ENCODE measurements at regions not wholly inside any gene's neighbourhood (a gene's known extent, or its start where the extent isn't known, plus 50 kb on each side); places are given as distances from the start of the nearest gene placed in this dataset.
"Not testable (repeated sequence)": the region's sequence is repeated elsewhere in the genome, so short reads cannot be mapped to it uniquely, and the experiment has no call there.

DNA sequence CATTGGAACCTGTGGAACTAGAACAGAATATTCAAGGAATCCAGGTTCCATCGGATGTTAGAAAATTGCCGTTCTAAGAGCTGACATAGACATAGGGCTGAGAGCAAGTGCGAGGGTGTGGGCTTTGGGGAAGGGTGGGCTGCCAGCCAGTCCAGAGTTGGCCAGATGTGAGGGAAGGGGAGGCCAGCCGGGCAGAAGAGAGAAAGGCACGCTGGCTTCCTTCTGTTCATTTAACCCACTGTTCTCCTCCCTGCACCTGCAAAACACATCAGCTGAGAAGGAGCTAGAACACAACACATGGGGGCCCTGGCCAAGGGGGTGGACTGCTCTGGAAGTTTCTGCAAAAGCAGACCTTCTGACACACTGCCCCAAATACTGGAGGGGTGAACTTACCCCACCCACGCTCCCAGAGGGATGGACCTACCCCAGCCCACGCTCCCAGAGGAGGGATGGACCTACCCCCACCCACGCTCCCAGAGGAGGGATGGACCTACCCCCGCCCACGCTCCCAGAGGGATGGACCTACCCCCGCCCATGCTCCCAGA is 98.0 kb downstream of the SHANK2 start:
- Histone ChIP-seq H3K27me3 (ENCODE audit: control insufficient read depth, insufficient read depth, low read length) (no peaks in the 10 kb centered on the region), H3K9me3 (ENCODE audit: control insufficient read depth, insufficient read depth, low read length) (no peaks in the 10 kb centered on the region), H3K4me3 (ENCODE audit: low read length) (no peak overlapping the region), H3K27ac (ENCODE audit: low read length) (no peak overlapping the region), H3K4me1 (ENCODE audit: control insufficient read depth, insufficient read depth, low read length) (no peaks in the 10 kb centered on the region), H3K36me3 (ENCODE audit: control insufficient read depth, insufficient read depth, low read length) (no peaks in the 10 kb centered on the region)
- no peak for DNase-seq (ENCODE audit: low read depth, low spot score)
- no CpG with 5 or more reads among the region's 11 CpGs for WGBS (ENCODE audit: insufficient coverage, insufficient read length)

DNA sequence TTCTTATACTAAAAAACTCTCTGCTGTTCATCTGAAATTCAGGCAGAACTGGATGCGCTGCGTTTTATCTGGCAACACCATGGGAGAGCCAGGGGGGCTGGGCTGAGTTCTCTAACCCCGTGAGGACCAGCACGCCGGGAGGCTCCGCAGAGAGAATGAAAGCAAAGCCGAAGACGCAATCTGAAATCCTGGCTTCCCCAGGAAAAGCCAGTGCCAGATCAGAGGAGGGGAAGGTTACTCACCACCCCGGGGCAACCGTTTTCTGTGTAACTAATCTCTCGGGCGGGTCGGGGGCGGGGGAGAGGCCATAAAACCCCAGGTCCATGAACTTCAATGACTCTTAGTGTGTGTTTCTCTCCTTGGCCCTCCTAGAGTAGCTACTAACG is 99.4 kb downstream of the SHANK2 start:
- no peaks in the 10 kb centered on the region for H3K36me3 ChIP-seq (ENCODE audit: control insufficient read depth, insufficient read depth, low read length)
- H3K9me3 ChIP-seq (ENCODE audit: control insufficient read depth, insufficient read depth, low read length), result no peaks in the 10 kb centered on the region
- no peak for DNase-seq (ENCODE audit: low read depth, low spot score)
- H3K4me1 ChIP-seq (ENCODE audit: control insufficient read depth, insufficient read depth, low read length), result no peaks in the 10 kb centered on the region
- H3K27ac ChIP-seq (ENCODE audit: low read length), result no peak overlapping the region
- no peaks in the 10 kb centered on the region for H3K27me3 ChIP-seq (ENCODE audit: control insufficient read depth, insufficient read depth, low read length)
- no CpG with 5 or more reads among the region's 15 CpGs for WGBS (ENCODE audit: insufficient coverage, insufficient read length)
- no peak overlapping the region for H3K4me3 ChIP-seq (ENCODE audit: low read length)

DNA sequence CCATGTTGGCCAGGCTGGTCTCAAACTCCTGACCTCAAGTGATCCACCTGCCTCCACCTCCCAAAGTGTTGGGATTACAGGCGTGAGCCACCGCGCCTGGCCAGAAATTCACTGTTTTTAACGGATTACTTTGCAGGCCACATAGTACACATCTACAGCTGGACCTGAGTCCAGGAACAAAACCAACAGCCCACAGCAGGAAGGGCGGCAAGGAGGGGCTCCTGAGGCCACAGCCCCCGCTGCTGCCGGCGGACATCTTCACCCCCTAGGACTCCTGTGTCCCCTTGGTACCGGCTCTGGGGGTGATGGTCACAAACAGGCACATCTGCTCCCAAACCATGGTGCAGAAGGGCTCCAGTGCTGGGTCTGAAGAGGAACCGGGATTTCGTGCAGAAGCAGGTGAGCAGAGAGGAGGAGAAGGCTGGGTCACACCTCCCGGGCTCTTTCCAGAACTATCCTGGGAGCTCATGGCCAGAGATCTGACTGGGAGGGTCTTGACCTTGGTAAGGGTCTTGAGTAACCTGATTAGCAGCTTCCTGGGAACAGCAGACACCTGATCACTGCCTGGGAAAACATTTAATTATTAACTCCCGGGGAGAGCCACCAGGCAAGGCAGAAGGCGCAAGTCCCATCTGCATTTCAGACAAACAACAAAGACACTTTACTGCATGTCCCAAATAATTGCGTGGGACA is 99.9 kb downstream of the SHANK2 start:
- not testable (repeated sequence) for H3K9me3 ChIP-seq (ENCODE audit: control insufficient read depth, insufficient read depth, low read length); H3K36me3 ChIP-seq (ENCODE audit: control insufficient read depth, insufficient read depth, low read length); H3K4me3 ChIP-seq (ENCODE audit: low read length); H3K27ac ChIP-seq (ENCODE audit: low read length); H3K27me3 ChIP-seq (ENCODE audit: control insufficient read depth, insufficient read depth, low read length); H3K4me1 ChIP-seq (ENCODE audit: control insufficient read depth, insufficient read depth, low read length); DNase-seq (ENCODE audit: low read depth, low spot score)
- WGBS (ENCODE audit: insufficient coverage, insufficient read length), result no CpG with 5 or more reads among the region's 15 CpGs

DNA sequence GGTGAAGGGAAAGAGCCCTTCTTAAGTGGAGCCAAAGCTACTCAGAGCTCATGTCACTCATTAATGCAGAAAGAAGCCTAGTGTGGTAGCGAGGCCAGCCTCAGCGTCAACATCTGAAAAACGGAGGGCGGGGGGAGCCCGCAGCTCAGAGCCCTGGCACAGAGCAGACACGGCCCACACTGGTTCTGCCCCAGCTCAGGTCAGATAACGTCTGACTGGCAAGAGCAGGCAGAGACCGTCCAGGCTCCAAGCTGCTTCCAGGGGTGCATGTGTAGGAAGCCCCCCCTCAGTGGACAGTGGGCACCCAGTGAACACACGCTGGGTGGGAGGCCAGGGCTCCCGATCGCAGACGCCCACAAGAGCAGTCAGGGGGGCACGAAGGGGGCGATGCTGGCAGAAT is 100.8 kb downstream of the SHANK2 start:
- no peaks in the 10 kb centered on the region for H3K36me3 ChIP-seq (ENCODE audit: control insufficient read depth, insufficient read depth, low read length)
- no peaks in the 10 kb centered on the region for H3K9me3 ChIP-seq (ENCODE audit: control insufficient read depth, insufficient read depth, low read length)
- DNase-seq (ENCODE audit: low read depth, low spot score), result no peak
- no peak overlapping the region for H3K4me3 ChIP-seq (ENCODE audit: low read length)
- H3K4me1 ChIP-seq (ENCODE audit: control insufficient read depth, insufficient read depth, low read length), result no peaks in the 10 kb centered on the region
- H3K27ac ChIP-seq (ENCODE audit: low read length), result no peak overlapping the region
- WGBS (ENCODE audit: insufficient coverage, insufficient read length), result no CpG with 5 or more reads among the region's 14 CpGs
- H3K27me3 ChIP-seq (ENCODE audit: control insufficient read depth, insufficient read depth, low read length), result no peaks in the 10 kb centered on the region

DNA sequence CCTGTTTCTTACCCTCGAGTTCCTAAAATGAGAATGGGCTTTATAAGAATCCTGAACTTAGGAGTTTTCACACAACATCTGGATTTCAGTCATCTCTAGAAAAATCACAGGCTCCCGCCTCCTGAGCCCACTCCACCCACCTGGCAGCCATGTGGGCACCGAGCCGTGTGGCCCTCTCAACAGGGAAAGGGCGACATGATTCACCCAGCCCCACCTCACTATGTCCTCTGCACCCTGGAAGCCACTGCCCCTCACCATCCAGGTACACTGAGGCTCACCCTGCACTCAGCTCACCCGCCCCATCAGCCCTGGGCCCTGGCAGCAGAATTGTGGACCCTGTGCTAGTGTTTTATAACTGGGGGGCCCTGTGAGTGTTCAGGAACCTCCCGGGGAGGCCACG is 101.5 kb downstream of the SHANK2 start:
- no CpG with 5 or more reads among the region's 8 CpGs for WGBS (ENCODE audit: insufficient coverage, insufficient read length)
- H3K27ac ChIP-seq (ENCODE audit: low read length), result no peak overlapping the region

DNA sequence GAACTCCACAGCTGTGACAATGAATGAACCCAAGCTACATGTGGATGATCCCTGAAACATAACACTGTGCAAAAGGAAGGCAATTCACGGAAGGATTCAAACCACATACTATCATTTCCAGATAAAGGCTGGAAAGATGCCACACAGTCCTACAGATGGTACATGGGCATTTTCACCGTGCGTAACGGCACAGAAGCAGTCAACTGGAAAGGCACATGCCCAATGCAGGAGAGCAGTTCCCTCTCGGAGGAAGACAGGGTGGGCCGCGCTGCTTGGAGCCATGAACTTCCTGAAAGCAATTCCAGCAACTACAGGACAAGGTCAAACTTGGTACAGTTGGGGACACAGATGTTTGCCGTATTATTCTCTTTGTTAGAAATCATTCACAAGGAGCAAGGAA is 103.7 kb downstream of the SHANK2 start:
- no peak for DNase-seq (ENCODE audit: low read depth, low spot score)
- H3K9me3 ChIP-seq (ENCODE audit: control insufficient read depth, insufficient read depth, low read length), result no peaks in the 10 kb centered on the region
- no peaks in the 10 kb centered on the region for H3K27me3 ChIP-seq (ENCODE audit: control insufficient read depth, insufficient read depth, low read length)
- no peaks in the 10 kb centered on the region; the same call in 1 of the 2 replicates for H3K36me3 ChIP-seq (ENCODE audit: control insufficient read depth, insufficient read depth, low read length)
- no peak overlapping the region for H3K27ac ChIP-seq (ENCODE audit: low read length)
- WGBS (ENCODE audit: insufficient coverage, insufficient read length), result no CpG with 5 or more reads among the region's 8 CpGs
- H3K4me3 ChIP-seq (ENCODE audit: low read length), result no peak overlapping the region
- peaks cover 2% of the 10 kb centered on the region; the same call in 1 of the 2 replicates for H3K4me1 ChIP-seq (ENCODE audit: control insufficient read depth, insufficient read depth, low read length)

More for the DNA sequence above, 101.5 kb downstream of the SHANK2 start:
- no peak for DNase-seq (ENCODE audit: low read depth, low spot score)
- H3K4me1 ChIP-seq (ENCODE audit: control insufficient read depth, insufficient read depth, low read length), result peaks cover 2% of the 10 kb centered on the region; the same call in 1 of the 2 replicates
- H3K4me3 ChIP-seq (ENCODE audit: low read length), result no peak overlapping the region
- no peaks in the 10 kb centered on the region for H3K9me3 ChIP-seq (ENCODE audit: control insufficient read depth, insufficient read depth, low read length)
- no peaks in the 10 kb centered on the region for H3K36me3 ChIP-seq (ENCODE audit: control insufficient read depth, insufficient read depth, low read length)
- H3K27me3 ChIP-seq (ENCODE audit: control insufficient read depth, insufficient read depth, low read length), result no peaks in the 10 kb centered on the region

DNA sequence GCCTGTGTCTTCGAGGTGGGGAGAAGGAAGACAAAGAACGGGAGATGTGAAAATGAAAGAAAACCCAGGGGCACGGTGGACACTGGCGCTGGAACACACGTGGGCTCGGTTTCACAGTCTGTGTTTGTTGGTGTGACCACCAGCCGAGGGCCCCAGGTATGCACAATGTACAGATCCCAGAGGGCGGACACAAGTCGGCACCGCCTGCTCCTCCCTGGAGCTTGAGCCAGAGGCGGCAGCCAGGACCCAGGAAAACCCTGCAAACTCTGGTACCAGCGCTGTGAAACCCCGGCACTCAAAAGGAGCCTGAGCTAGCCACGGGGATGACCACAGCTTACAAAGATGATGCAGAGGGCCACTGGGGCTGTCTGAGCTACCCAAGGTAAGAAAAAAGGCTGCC is 105.0 kb downstream of the SHANK2 start:
- H3K4me3 ChIP-seq (ENCODE audit: low read length), result no peak overlapping the region
- WGBS (ENCODE audit: insufficient coverage, insufficient read length), result no CpG with 5 or more reads among the region's 14 CpGs
- H3K9me3 ChIP-seq (ENCODE audit: control insufficient read depth, insufficient read depth, low read length), result no peaks in the 10 kb centered on the region
- H3K27ac ChIP-seq (ENCODE audit: low read length), result no peak overlapping the region
- peaks cover 2% of the 10 kb centered on the region; the same call in 1 of the 2 replicates for H3K4me1 ChIP-seq (ENCODE audit: control insufficient read depth, insufficient read depth, low read length)
- DNase-seq (ENCODE audit: low read depth, low spot score), result no peak
- H3K36me3 ChIP-seq (ENCODE audit: control insufficient read depth, insufficient read depth, low read length), result no peaks in the 10 kb centered on the region; the same call in 1 of the 2 replicates
- H3K27me3 ChIP-seq (ENCODE audit: control insufficient read depth, insufficient read depth, low read length), result no peaks in the 10 kb centered on the region

DNA sequence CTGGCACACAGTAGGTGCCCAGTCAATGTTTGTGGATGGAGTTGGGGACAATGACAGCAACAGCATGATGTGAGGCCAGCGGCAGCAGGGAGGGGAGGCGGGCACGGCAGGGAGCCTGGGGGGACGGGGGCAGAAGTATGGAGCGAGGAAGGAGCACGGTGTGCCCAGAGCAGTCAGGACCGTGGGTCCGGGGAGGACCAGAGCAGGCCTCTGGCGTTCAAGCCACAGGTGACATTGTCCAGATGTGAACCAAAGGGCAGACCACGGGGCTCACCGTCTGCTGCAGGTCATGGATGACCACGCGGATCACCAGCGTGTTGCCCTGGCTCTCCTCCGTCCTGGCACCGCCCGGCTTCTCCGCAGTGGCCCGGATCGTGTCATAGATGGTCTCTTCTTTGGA is 105.5 kb downstream of the SHANK2 start:
- no peak overlapping the region for H3K27ac ChIP-seq (ENCODE audit: low read length)
- no peaks in the 10 kb centered on the region; the same call in 1 of the 2 replicates for H3K36me3 ChIP-seq (ENCODE audit: control insufficient read depth, insufficient read depth, low read length)
- no CpG with 5 or more reads among the region's 20 CpGs for WGBS (ENCODE audit: insufficient coverage, insufficient read length)
- no peak for DNase-seq (ENCODE audit: low read depth, low spot score)
- no peak overlapping the region for H3K4me3 ChIP-seq (ENCODE audit: low read length)
- H3K4me1 ChIP-seq (ENCODE audit: control insufficient read depth, insufficient read depth, low read length), result peaks cover 2% of the 10 kb centered on the region; the same call in 1 of the 2 replicates
- no peaks in the 10 kb centered on the region for H3K27me3 ChIP-seq (ENCODE audit: control insufficient read depth, insufficient read depth, low read length)
- no peaks in the 10 kb centered on the region for H3K9me3 ChIP-seq (ENCODE audit: control insufficient read depth, insufficient read depth, low read length)

DNA sequence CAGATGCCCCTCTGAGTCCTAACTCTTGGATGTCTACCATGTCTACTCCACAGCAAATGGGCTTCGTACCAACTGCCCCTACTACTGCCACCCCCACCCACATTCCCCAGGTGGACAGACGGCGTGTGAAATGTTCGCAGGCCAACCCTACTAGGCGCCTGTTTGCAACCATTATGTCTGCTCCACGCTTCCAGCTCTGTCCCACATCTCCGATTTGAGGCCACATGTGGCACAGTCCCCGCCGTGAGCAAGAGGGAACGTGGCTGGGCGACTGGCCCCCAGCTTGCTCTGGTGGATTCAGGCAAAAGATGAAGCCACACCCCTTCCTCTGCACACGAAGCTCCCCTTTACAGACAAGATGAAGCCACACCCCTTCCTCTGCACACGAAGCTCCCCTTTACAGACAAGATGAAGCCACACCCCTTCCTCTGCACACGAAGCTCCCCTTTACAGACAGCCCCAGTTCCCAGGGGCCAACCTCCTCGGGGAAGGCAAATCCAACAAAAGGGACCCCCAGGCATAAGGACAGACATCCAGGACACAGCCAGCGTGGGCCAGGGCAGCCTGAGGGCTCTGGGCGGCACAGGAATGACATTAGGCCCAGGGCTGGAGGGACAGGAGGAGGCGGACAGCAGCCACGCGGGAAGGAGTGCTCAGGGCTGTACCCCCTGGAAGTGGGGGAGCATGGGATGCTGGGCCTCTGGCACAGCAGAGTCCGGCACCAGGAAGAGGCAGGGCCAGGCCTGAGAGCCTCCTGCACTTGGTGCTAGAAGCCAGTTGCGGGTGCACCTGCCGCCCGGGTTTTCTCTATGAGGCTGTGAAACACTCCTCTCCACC is 106.2 kb downstream of the SHANK2 start:
- peaks cover 2% of the 10 kb centered on the region; the same call in 1 of the 2 replicates for H3K4me1 ChIP-seq (ENCODE audit: control insufficient read depth, insufficient read depth, low read length)
- no peak overlapping the region for H3K27ac ChIP-seq (ENCODE audit: low read length)
- no CpG with 5 or more reads among the region's 24 CpGs for WGBS (ENCODE audit: insufficient coverage, insufficient read length)
- no peak for DNase-seq (ENCODE audit: low read depth, low spot score)
- no peaks in the 10 kb centered on the region for H3K9me3 ChIP-seq (ENCODE audit: control insufficient read depth, insufficient read depth, low read length)
- no peak overlapping the region for H3K4me3 ChIP-seq (ENCODE audit: low read length)
- H3K27me3 ChIP-seq (ENCODE audit: control insufficient read depth, insufficient read depth, low read length), result no peaks in the 10 kb centered on the region
- H3K36me3 ChIP-seq (ENCODE audit: control insufficient read depth, insufficient read depth, low read length), result no peaks in the 10 kb centered on the region; the same call in 1 of the 2 replicates

DNA sequence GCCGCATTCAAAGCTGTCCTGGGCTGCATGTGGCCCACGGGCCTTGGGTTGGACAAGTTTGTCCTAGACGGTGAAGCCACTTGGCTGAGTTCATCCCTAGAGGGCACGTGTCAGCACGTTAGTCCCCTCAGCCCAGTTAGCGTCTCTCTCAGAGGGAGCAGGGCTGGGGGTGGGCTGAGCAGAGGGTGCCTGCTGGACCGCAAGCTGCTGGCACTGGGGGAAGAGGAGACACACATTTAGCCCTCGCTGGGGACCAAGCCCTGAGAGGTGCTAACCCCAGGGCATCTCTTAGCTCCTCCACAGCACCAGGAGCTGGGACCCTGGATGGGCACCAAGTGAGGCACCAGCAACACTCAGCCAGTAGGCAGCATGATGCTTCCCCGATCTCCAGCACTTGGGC is 107.0 kb downstream of the SHANK2 start:
- no peak overlapping the region for H3K27ac ChIP-seq (ENCODE audit: low read length)
- no peaks in the 10 kb centered on the region for H3K27me3 ChIP-seq (ENCODE audit: control insufficient read depth, insufficient read depth, low read length)
- no peak overlapping the region for H3K4me3 ChIP-seq (ENCODE audit: low read length)
- no peaks in the 10 kb centered on the region for H3K9me3 ChIP-seq (ENCODE audit: control insufficient read depth, insufficient read depth, low read length)
- no peaks in the 10 kb centered on the region; the same call in 1 of the 2 replicates for H3K36me3 ChIP-seq (ENCODE audit: control insufficient read depth, insufficient read depth, low read length)
- H3K4me1 ChIP-seq (ENCODE audit: control insufficient read depth, insufficient read depth, low read length), result peaks cover 3% of the 10 kb centered on the region; the same call in 1 of the 2 replicates
- no peak for DNase-seq (ENCODE audit: low read depth, low spot score)
- WGBS (ENCODE audit: insufficient coverage, insufficient read length), result no CpG with 5 or more reads among the region's 9 CpGs
